ENCODE measurements at regions not wholly inside any gene's neighbourhood (a gene's known extent, or its start where the extent isn't known, plus 50 kb on each side); places are given as distances from the start of the nearest gene placed in this dataset.

GRCh38 chr10:28890121-28890950 is 213.0 kb downstream of the BAMBI start:
- H3K4me2 ChIP-seq (ENCODE audit: low read length): no peak overlapping the region

GRCh38 chr10:28891058-28891713 is 213.9 kb downstream of the BAMBI start:
- Histone ChIP-seq H3K27ac (ENCODE audit: low read depth, low read length) (no peak overlapping the region), H3K9me3 (ENCODE audit: control insufficient read depth, insufficient read depth, low read length) (no peaks in the 10 kb centered on the region), H3K4me2 (ENCODE audit: low read length) (no peak overlapping the region), H3K9me2 (replicated peaks; ENCODE audit: control insufficient read depth, low read length) (no peaks in the 10 kb centered on the region), H3K36me3 (ENCODE audit: control insufficient read depth, low read length) (no peaks in the 10 kb centered on the region), H3K27me3 (ENCODE audit: control insufficient read depth, low read length) (no peaks in the 10 kb centered on the region), H4K20me1 (ENCODE audit: control insufficient read depth, insufficient read depth, low read depth, low read length) (no peaks in the 10 kb centered on the region), H3F3A (ENCODE audit: control insufficient read depth, insufficient read depth) (no peaks in the 10 kb centered on the region), H3K4me1 (ENCODE audit: control insufficient read depth, low read length) (no peaks in the 10 kb centered on the region), H3K79me2 (ENCODE audit: control insufficient read depth, low read length) (no peaks in the 10 kb centered on the region), H3K4me3 (ENCODE audit: low read length) (no peak overlapping the region)
- TF ChIP-seq, protein P1, sequence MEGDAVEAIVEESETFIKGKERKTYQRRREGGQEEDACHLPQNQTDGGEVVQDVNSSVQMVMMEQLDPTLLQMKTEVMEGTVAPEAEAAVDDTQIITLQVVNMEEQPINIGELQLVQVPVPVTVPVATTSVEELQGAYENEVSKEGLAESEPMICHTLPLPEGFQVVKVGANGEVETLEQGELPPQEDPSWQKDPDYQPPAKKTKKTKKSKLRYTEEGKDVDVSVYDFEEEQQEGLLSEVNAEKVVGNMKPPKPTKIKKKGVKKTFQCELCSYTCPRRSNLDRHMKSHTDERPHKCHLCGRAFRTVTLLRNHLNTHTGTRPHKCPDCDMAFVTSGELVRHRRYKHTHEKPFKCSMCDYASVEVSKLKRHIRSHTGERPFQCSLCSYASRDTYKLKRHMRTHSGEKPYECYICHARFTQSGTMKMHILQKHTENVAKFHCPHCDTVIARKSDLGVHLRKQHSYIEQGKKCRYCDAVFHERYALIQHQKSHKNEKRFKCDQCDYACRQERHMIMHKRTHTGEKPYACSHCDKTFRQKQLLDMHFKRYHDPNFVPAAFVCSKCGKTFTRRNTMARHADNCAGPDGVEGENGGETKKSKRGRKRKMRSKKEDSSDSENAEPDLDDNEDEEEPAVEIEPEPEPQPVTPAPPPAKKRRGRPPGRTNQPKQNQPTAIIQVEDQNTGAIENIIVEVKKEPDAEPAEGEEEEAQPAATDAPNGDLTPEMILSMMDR (IDR thresholded peaks at IDR 0.05; ENCODE audit: low read depth, low read length, poor library complexity, severe bottlenecking): no peak
- no peak for TF ChIP-seq EZH2phosphoT487 (IDR thresholded peaks at IDR 0.05; ENCODE audit: borderline replicate concordance, low read length)

More at GRCh38 chr10:28890121-28890950, 213.0 kb downstream of the BAMBI start:
- Histone ChIP-seq H3K36me3 (ENCODE audit: control insufficient read depth, low read length) (no peaks in the 10 kb centered on the region), H3K4me3 (ENCODE audit: low read length) (no peak overlapping the region), H3K79me2 (ENCODE audit: control insufficient read depth, low read length) (no peaks in the 10 kb centered on the region), H4K20me1 (ENCODE audit: control insufficient read depth, insufficient read depth, low read depth, low read length) (no peaks in the 10 kb centered on the region), H3K27ac (ENCODE audit: low read depth, low read length) (no peak overlapping the region), H3F3A (ENCODE audit: control insufficient read depth, insufficient read depth) (no peaks in the 10 kb centered on the region), H3K4me1 (ENCODE audit: control insufficient read depth, low read length) (no peaks in the 10 kb centered on the region), H3K27me3 (ENCODE audit: control insufficient read depth, low read length) (no peaks in the 10 kb centered on the region), H3K9me3 (ENCODE audit: control insufficient read depth, insufficient read depth, low read length) (no peaks in the 10 kb centered on the region), H3K9me2 (replicated peaks; ENCODE audit: control insufficient read depth, low read length) (no peaks in the 10 kb centered on the region)
- TF ChIP-seq EZH2phosphoT487 (IDR thresholded peaks at IDR 0.05; ENCODE audit: borderline replicate concordance, low read length): no peak
- TF ChIP-seq, protein P1 (IDR thresholded peaks at IDR 0.05; ENCODE audit: low read depth, low read length, poor library complexity, severe bottlenecking): no peak

GRCh38 chr10:28892818-28893547 is 215.7 kb downstream of the BAMBI start:
- Histone ChIP-seq H3K4me3 (ENCODE audit: low read length) (no peak overlapping the region), H3K36me3 (ENCODE audit: control insufficient read depth, low read length) (no peaks in the 10 kb centered on the region), H3K79me2 (ENCODE audit: control insufficient read depth, low read length) (no peaks in the 10 kb centered on the region), H3K9me3 (ENCODE audit: control insufficient read depth, insufficient read depth, low read length) (no peaks in the 10 kb centered on the region), H3K9me2 (replicated peaks; ENCODE audit: control insufficient read depth, low read length) (no peaks in the 10 kb centered on the region), H3K4me1 (ENCODE audit: control insufficient read depth, low read length) (no peaks in the 10 kb centered on the region), H3K27me3 (ENCODE audit: control insufficient read depth, low read length) (no peaks in the 10 kb centered on the region), H3K27ac (ENCODE audit: low read depth, low read length) (no peak overlapping the region), H3K4me2 (ENCODE audit: low read length) (no peak overlapping the region), H3F3A (ENCODE audit: control insufficient read depth, insufficient read depth) (no peaks in the 10 kb centered on the region), H4K20me1 (ENCODE audit: control insufficient read depth, insufficient read depth, low read depth, low read length) (no peaks in the 10 kb centered on the region)
- TF ChIP-seq, protein P1 (IDR thresholded peaks at IDR 0.05; ENCODE audit: low read depth, low read length, poor library complexity, severe bottlenecking): no peak
- TF ChIP-seq EZH2phosphoT487 (IDR thresholded peaks at IDR 0.05; ENCODE audit: borderline replicate concordance, low read length): no peak

All from DOHH2 (cell line).